HTR-8/SVneo (cell line): ENCODE measurements at regions not wholly inside any gene's neighbourhood (a gene's known extent, or its start where the extent isn't known, plus 50 kb on each side); places are given as distances from the start of the nearest gene placed in this dataset.
"Not testable (repeated sequence)": the region's sequence is repeated elsewhere in the genome, so short reads cannot be mapped to it uniquely, and the experiment has no call there.

Experiments used
- DNase-seq: peaks from one replicate; pipeline ENCODE4 v3.0.0; 2011; ENCODE audit warnings: low spot score, mixed read lengths; ENCODE audit not compliant: insufficient read length
- FAIRE-seq: peaks from 2 replicates; lab custom pipeline; 2011; peaks lifted over from hg19 to GRCh38; lab: Jason Lieb, UNC

GRCh38 chr21:20259031-20259867 lies 739.0 kb upstream of the NCAM2 start:
- no peak for DNase-seq
- no peak for FAIRE-seq

DNA sequence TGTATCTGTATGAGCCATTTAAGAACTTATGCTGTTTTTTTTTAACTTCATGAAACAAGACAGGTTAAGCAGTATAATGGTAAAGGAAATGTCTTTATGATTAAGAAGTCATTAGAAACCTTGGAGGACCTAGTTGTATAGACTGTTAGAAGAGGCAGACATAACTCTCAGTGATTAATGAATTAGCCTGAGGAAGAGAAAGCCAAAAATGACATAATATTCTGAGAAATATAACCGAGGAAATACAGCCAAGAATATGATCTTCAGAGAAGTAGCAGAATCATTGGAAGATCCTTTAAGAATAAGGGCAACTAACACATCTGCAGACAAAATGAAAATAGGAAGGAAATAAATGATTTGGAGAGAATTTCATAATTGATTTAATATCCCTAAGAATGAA lies 738.1 kb upstream of the NCAM2 start:
- FAIRE-seq (no peak), DNase-seq (no peak)

DNA sequence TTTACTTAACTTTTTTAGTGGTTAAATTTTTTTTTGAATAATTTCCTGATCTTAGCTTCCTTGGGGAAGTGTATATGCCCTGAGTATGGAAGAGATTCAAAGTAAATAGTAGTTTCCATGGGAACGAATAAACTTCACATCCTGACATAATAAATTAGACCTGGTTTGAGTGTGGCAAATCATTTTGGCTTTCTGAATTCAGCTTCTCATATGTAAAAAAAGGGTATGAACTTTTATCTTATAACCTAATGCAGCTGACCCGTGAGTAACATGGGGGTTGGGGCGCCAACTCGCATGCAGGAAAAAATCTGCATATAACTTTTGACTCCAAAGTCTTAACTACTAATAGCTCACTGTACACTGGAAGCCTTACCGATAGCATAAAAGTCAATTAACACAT lies 736.8 kb upstream of the NCAM2 start:
- DNase-seq (no peak), FAIRE-seq (no peak)

- FAIRE-seq = no peak
- DNase-seq = no peak
These were observed 732.3 kb upstream of the NCAM2 start for GRCh38 chr21:20265707-20266440.

GRCh38 chr21:20266441-20266710 lies 731.8 kb upstream of the NCAM2 start:
- FAIRE-seq (no peak), DNase-seq (no peak)

DNA sequence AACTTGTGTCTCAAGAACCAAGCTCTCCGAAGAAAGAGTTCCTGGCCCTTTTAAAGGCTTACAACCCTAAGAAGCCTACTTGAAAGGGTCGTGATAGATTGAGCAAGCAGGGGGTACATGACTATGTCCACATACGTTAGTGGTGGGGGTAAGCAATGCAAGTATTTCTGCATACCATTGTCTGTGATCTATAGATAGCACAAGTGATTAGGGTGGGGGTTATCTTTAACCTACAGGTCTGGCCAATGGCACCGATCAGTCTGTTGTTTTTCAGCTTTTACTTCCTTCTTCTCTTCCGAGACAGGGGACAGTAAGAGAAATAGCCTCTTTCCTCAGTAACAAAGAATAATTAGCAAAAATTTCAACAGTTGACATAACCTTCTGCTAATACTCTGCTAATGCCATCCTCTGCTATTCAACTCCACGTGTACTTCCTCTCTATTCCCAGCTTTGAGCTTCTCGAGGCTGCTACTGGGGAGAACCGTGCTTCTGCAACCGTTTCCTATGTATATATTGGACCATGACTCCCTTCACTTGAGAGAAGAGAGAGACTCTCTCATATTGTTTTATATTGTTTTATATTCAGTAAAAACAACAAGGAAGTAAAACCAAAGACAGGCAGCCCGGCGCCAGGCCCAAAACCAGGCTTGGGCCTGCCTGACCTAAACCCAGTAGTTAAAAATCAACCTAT lies 727.7 kb upstream of the NCAM2 start:
- DNase-seq (no peak), FAIRE-seq (no peak)

DNA sequence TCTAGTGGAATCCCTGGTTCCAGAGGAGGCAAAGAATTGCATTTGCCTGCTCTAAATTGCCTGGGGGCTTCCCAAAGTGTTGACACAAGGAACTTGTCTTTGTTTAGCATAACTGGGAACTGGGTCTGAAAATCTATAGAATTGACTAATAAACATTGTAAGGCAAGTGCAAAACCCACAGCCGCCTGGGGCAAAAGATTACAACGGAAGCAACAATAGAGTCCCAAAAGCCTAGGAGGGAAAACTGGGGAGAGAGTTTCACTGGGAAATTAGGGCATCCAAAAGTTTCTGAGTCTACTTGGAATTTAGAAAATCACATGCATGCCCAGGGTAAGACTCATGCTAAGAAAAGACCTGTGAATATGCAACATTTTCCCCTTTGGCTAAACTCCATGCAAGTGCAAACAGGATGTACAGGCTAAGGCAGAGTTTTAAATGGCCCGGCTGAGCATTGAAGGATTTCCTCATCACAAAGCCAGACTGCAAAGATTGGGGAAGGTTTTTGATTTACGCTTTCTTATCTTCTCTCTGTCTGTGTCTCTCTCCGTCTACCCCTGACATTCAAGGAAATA lies 725.3 kb upstream of the NCAM2 start:
- FAIRE-seq (no peak), DNase-seq (no peak)

- FAIRE-seq (no peak), DNase-seq (no peak)
These were observed 721.8 kb upstream of the NCAM2 start for GRCh38 chr21:20276377-20276776.

DNA sequence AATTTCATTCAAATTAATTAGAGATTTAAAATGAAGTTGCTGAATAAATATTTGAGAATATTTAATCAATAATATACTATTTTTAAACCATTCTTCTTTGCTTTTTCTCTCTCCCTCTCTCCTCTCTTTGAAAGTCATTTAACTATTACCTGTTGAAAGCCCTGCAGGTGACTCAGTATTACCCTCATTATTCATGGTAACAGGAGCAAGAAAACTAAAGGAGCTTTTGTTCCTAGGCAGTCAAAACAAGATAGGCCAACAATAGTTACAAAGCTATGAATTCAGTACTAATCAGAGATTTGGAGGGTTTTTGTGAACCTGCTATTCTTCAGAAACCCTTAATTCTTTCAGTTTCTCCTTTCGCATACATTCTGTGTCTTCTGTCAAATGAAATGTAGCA lies 721.3 kb upstream of the NCAM2 start:
- no peak for FAIRE-seq

DNA sequence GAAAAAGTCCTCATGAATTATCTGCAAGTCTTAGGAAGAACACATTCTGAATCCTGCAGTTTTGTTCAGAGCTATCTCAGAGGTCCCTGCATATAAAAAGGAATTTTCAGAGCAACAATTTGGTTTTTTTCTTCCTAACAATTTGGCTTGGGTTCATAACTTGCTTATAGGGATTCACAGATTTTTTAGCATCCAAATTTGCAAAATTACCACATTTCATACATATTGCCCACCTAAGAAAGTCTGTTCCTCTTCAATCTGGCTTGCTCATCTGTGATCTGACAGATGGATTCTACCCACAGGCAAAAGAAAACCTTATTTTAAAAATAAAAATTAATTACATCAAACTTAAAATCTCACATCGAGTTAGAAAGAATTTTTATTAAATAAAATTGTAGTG lies 714.4 kb upstream of the NCAM2 start:
- no peak for DNase-seq
- no peak for FAIRE-seq

More for the DNA sequence above, 721.3 kb upstream of the NCAM2 start:
- no peak for DNase-seq

DNA sequence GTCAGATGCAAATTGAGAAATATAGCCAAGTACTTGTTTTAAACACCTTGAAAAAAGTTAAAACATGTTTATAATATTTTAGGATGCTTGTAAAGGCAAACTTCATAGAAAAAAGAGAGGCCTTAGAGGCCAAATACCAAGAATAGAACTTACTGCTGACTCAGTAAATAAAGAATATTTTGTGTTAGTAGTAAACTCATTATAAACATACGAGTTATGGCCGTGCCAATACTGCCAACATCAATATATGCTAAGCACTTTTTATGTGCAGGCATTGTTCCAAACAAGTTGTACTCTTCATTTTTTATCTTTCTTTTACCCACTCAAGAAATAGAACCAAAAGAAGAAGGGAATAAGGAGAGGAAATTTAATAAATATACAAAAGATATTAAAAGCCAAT lies 705.9 kb upstream of the NCAM2 start:
- DNase-seq (no peak), FAIRE-seq (no peak)

- not testable (repeated sequence) for FAIRE-seq
These were observed 705.4 kb upstream of the NCAM2 start for GRCh38 chr21:20292854-20293253.

DNA sequence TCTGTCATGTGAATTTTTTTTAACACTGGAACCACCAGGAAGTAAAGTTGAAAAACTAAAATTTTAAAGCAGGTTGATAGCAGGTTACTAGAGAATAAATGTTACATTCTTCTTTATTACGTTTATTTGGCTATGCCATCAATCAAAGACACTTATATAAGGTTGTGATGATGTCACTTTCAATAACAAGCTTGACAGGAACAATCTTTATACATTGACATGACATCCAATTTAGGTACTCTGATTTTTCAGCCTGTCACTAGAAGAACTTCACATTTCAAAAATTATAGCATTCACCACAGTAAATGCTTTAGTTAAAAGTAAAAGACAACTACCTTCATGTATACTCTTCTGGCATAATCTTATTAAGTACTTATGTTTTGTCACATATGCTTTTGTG lies 696.8 kb upstream of the NCAM2 start:
- DNase-seq (no peak), FAIRE-seq (no peak)

More at GRCh38 chr21:20292854-20293253, 705.4 kb upstream of the NCAM2 start:
- DNase-seq = not testable (repeated sequence)

GRCh38 chr21:20302084-20302483 lies 696.1 kb upstream of the NCAM2 start:
- FAIRE-seq (no peak), DNase-seq (no peak)

DNA sequence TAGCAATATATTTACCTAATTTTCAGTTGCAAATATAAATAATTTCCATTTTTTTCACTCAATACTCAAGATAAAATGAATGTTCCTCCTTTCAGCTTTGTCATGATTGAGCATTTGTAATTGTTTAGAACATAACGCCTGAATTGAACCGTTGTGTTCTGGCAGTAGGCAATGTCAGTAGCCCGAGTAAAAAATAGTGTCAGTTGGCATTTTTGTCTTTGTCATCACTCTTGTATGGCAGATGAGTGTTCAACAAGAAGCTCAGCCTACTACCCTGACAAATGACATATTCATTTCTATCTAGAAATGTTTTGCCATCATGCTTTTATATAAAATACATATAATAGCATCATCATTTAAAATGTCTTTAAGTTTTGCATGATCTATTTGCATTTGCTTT lies 691.4 kb upstream of the NCAM2 start:
- DNase-seq (no peak), FAIRE-seq (no peak)

DNA sequence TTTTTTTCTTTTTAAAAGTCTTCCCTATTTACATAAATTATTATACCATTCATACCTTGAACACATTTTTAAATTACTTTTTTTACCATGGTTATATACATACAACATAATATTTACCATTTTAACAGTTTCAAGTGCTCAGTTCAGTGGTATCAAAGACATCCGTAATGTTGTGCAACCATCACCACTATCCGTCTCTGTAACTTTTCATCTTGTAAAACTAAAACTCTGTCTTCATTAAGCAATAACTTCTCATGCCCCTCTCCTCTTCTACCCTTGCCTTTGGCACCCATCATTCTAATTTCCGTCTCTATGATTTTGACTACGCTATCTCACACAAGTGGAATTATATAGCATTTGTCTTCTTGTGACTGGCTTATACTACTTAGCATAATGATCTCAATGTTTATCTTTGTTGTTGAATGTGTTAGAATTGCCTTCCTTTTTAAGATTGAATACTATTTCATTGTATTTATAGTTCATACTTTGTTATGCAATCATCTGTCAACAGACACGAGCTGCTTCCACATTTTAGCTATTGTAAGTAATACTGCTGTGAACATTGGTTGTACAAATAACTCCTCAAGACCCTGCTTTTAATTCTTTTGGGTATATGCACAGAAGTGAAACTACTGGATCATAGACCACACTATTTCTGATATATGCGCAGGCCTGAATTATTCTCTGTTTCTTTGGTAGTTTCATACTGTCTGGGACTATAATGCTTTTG lies 689.5 kb upstream of the NCAM2 start:
- no peak for FAIRE-seq
- no peak for DNase-seq

- no peak for FAIRE-seq
- no peak for DNase-seq
These were observed 686.9 kb upstream of the NCAM2 start for GRCh38 chr21:20311234-20311787.

DNA sequence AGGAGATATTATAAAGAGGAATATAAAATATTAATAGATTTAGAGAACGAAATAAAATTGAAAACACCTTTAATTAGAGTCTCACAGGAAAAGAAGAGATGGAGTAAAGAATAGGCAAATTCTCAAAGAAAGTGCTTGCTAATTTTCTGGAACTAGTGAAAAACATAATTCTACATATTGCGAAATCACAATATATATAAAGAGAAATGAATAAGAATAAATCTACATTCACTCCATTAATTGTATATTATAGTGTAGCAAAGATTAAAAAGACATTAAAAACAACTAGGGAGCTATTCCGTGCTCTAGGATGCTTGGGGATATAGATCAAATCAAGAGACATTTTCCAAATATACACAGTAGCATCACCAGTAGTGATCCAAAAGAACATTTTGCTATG lies 685.2 kb upstream of the NCAM2 start:
- FAIRE-seq = no peak
- DNase-seq = no peak

GRCh38 chr21:20315042-20315441 lies 683.2 kb upstream of the NCAM2 start:
- FAIRE-seq (no peak), DNase-seq (no peak)

GRCh38 chr21:20329636-20330035 lies 668.6 kb upstream of the NCAM2 start:
- FAIRE-seq = no peak

More at GRCh38 chr21:20329636-20330035, 668.6 kb upstream of the NCAM2 start:
- no peak for DNase-seq
